RWPE2 (cell line): ENCODE measurements at regions not wholly inside any gene's neighbourhood (a gene's known extent, or its start where the extent isn't known, plus 50 kb on each side); places are given as distances from the start of the nearest gene placed in this dataset.

ENCODE experiments used
- ATAC-seq: fragments of 200-7000 bp; cut with Tn5 transposase; 3 replicates; pipeline ENCODE4 v1.9.1; 2021; ENCODE audit warnings: low read depth
- DNase-seq: peaks from one replicate; pipeline ENCODE4 v3.0.0-alpha.2; 2020; ENCODE audit warnings: low spot score
- H3K27ac ChIP-seq: fragments of 450-650 bp; 2 replicates; pipeline ENCODE4 v1.5.1; 2017; ENCODE audit warnings: mild to moderate bottlenecking; ENCODE audit not compliant: poor library complexity, severe bottlenecking
- H3K27me3 ChIP-seq: fragments of 250-450 bp; sonication (Bioruptor Pico); 2 replicates; pipeline ENCODE4 v1.5.1; 2021; ENCODE audit warnings: mild to moderate bottlenecking, moderate library complexity; ENCODE audit not compliant: insufficient read depth, poor library complexity, severe bottlenecking
- H3K36me3 ChIP-seq: fragments of 250-450 bp; sonication (Bioruptor Pico); 2 replicates; pipeline ENCODE4 v1.5.1; 2020; ENCODE audit warnings: low read depth, mild to moderate bottlenecking, moderate library complexity
- H3K4me1 ChIP-seq: fragments of 250-450 bp; sonication (Bioruptor Pico); 2 replicates; pipeline ENCODE4 v1.5.1; 2021; ENCODE audit warnings: mild to moderate bottlenecking, moderate library complexity; ENCODE audit not compliant: insufficient read depth, poor library complexity, severe bottlenecking
- H3K4me3 ChIP-seq: fragments of 250-450 bp; sonication (Bioruptor Pico); 2 replicates; pipeline ENCODE4 v1.5.1; 2021; ENCODE audit warnings: mild to moderate bottlenecking, moderate library complexity; ENCODE audit not compliant: severe bottlenecking
- H3K9me3 ChIP-seq: fragments of 250-450 bp; sonication (Bioruptor Pico); 2 replicates; pipeline ENCODE4 v1.5.1; 2021; ENCODE audit warnings: mild to moderate bottlenecking, moderate library complexity; ENCODE audit not compliant: severe bottlenecking
- TF ChIP-seq, protein P1 (sequence below): fragments of 450-650 bp; IDR thresholded peaks from one replicate; pipeline ENCODE4 v1.5.1; 2017; ENCODE audit warnings: mild to moderate bottlenecking, moderate library complexity; ENCODE audit not compliant: poor library complexity, severe bottlenecking

DNA sequence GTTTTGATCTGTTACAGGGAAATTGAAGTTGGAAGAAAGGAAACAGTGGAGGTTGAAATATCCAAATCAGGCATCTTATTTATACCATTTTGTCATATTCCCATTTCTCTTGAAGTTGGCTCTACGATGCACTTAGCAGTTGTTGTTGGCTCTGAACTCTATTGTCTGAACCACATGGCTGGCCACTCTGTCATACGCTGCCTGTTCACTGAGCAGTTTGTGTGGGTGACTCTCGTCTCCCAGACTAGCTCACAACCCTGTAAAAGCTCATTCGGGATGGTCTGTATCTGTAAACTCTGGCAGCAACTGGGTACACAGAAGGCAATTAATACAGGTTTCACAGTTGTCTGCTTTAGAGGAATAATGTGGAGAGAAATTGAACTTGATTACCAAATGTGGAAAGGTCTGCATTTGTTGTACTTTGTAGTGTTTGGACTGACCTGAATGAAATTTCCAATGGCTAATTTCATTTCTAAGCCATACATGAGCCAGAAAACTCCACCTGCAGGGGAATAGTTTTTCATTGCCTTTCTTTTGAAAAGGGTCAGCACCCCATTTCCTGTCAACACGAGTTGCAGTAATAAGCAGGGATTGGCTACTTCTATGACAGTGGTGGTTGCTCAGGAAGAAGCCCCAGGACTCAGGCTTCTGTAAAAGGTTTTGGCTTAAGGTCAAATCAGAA is 378.2 kb downstream of the OSR1 start:
- TF ChIP-seq, protein P1, sequence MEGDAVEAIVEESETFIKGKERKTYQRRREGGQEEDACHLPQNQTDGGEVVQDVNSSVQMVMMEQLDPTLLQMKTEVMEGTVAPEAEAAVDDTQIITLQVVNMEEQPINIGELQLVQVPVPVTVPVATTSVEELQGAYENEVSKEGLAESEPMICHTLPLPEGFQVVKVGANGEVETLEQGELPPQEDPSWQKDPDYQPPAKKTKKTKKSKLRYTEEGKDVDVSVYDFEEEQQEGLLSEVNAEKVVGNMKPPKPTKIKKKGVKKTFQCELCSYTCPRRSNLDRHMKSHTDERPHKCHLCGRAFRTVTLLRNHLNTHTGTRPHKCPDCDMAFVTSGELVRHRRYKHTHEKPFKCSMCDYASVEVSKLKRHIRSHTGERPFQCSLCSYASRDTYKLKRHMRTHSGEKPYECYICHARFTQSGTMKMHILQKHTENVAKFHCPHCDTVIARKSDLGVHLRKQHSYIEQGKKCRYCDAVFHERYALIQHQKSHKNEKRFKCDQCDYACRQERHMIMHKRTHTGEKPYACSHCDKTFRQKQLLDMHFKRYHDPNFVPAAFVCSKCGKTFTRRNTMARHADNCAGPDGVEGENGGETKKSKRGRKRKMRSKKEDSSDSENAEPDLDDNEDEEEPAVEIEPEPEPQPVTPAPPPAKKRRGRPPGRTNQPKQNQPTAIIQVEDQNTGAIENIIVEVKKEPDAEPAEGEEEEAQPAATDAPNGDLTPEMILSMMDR, result no peak
- no peak for ATAC-seq
- no peaks in the 10 kb centered on the region for H3K4me1 ChIP-seq
- H3K27ac ChIP-seq, result no peak overlapping the region
- no peak overlapping the region for H3K4me3 ChIP-seq
- no peaks in the 10 kb centered on the region for H3K36me3 ChIP-seq
- no peaks in the 10 kb centered on the region for H3K9me3 ChIP-seq
- no peaks in the 10 kb centered on the region for H3K27me3 ChIP-seq
- no peak for DNase-seq

DNA sequence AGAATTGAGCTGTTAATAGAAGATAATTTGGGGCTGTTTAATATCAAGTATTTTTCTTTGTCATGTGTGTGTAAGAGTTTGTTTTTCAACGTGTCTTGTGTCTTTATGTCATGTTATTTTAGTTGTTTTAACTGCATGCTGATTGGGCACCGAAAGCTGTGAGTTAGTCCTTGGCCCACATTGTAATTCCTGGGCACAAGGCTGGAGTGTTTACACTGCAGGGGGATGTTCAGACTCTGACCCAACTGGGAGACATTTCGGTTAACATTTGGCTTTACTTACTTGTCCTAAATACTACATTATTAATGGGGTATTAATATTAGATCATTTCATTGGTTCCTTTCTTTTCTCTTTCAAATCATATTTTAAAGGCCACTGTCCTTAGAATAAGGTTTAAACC is 381.0 kb downstream of the OSR1 start:
- TF ChIP-seq, protein P1, result no peak
- H3K36me3 ChIP-seq, result no peaks in the 10 kb centered on the region
- H3K4me3 ChIP-seq, result no peak overlapping the region
- H3K4me1 ChIP-seq, result no peaks in the 10 kb centered on the region
- H3K27me3 ChIP-seq, result no peaks in the 10 kb centered on the region
- H3K9me3 ChIP-seq, result no peaks in the 10 kb centered on the region
- DNase-seq (no peak), ATAC-seq (no peak)
- no peak overlapping the region for H3K27ac ChIP-seq

DNA sequence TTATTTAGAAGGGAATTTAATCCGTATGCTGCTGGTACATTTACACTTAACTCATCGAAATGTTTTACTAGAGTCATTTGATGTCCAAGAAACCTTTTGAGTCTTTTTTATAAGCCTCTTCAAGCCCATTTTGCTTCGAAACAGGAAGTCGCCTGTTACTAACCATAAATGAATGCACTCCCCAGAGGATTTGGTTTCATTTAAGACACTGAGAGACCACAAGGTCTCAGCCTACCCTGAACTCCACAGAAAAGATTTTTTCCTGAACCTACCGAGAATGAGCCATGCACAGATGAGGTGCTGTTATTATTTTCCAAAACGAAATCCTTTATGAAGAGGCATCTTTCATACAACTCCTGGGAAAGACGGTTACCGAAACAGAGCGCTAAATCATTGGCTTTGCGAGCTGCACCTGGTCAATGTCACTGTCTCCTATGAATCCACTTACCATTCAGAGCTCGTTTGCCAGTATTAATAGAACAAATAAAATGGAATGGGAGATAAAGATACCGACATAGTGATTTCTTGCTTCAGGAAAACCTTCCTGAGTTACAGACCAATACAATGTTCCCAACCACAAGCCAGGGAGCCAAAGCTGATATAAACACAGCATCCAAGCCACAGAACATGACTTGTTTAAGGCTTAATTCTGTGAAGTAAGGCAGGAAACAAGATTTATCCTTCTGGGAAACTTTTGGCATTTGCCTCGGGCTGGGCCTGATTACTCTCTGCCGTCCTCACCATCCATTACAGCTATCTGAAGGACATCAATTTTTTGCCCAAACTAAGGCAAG is 382.1 kb downstream of the OSR1 start:
- TF ChIP-seq, protein P1, result no peak
- ATAC-seq, result peak; percentile 68

DNA sequence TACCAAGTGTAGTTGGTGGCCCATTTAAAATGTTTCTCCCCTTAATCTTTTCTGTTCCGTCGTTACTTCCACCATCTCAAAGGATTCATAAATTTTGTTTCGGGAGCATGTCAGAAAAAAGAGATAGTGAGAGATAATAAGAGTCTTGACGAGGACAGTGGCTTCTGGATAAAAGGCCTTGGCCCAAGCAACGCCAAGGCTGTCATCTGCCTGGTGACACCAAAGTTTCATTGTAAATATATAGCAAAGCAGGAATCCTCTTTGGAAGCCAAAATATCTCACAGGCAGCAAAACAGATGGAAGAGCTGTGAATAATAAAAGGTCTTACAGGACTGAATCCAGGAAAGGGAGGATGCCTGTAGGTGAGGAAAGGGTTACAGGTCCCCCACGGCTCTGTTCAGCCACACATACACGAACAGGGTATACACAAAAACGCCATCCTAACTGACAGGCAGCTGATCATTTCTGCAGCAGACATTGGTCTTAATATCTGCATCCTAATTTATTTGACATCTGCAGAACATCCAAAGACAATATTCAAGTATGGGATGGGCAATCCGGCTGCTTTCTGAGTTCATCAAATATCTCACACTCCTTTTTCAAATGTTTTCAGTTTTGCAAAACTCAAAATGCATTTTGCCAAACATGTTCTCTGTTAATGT is 382.8 kb downstream of the OSR1 start:
- Histone ChIP-seq H3K9me3 (no peaks in the 10 kb centered on the region), H3K4me3 (no peak overlapping the region), H3K27me3 (no peaks in the 10 kb centered on the region), H3K4me1 (no peaks in the 10 kb centered on the region), H3K36me3 (no peaks in the 10 kb centered on the region), H3K27ac (peak overlapping the region; percentile 35)
- TF ChIP-seq, protein P1, result no peak
- ATAC-seq (no peak), DNase-seq (no peak)

More for the DNA sequence above, 382.1 kb downstream of the OSR1 start:
- Histone ChIP-seq H3K36me3 (no peaks in the 10 kb centered on the region), H3K4me1 (no peaks in the 10 kb centered on the region), H3K9me3 (no peaks in the 10 kb centered on the region), H3K27me3 (no peaks in the 10 kb centered on the region), H3K4me3 (no peak overlapping the region), H3K27ac (peak overlapping the region; percentile 35)
- DNase-seq, result no peak
